Keratinocyte (primary cell): ENCODE measurements at regions not wholly inside any gene's neighbourhood (a gene's known extent, or its start where the extent isn't known, plus 50 kb on each side); places are given as distances from the start of the nearest gene placed in this dataset.

Experiments used
- DNase-seq: peaks from one replicate; pipeline ENCODE4 v3.0.0-alpha.2; 2011; ENCODE audit warnings: low read depth, missing footprints, low spot score
- FAIRE-seq: peaks from 2 replicates; lab custom pipeline; 2011; peaks lifted over from hg19 to GRCh38; lab: Jason Lieb, UNC
- H2AFZ ChIP-seq: 2 replicates; pipeline ENCODE4 v1.6.0; 2012; ENCODE audit warnings: low read length, control low read depth, inconsistent platforms; ENCODE audit not compliant: control insufficient read depth
- H3K27ac ChIP-seq: 2 replicates; pipeline ENCODE4 v1.5.1; 2011; ENCODE audit warnings: low read length; ENCODE audit not compliant: control insufficient read depth, insufficient read depth
- H3K27me3 ChIP-seq: 3 replicates; pipeline ENCODE4 v1.6.0; 2011; ENCODE audit warnings: low read length; ENCODE audit not compliant: control insufficient read depth, insufficient read depth; ENCODE audit errors: extremely low read depth
- H3K36me3 ChIP-seq, 2 experiments: 2 replicates in 1 of 2; 3 replicates in 1 of 2; pipeline ENCODE4 v1.5.1; 2011; ENCODE audit warnings: low read length in 2 of 2, mild to moderate bottlenecking in 1 of 2; ENCODE audit not compliant: control insufficient read depth in 2 of 2, insufficient read depth in 2 of 2; ENCODE audit errors: extremely low read depth in 1 of 2
- H3K4me1 ChIP-seq: 3 replicates; pipeline ENCODE4 v1.5.1; 2011; ENCODE audit warnings: low read length; ENCODE audit not compliant: control insufficient read depth, insufficient read depth; ENCODE audit errors: extremely low read depth
- H3K4me2 ChIP-seq: 3 replicates; pipeline ENCODE4 v1.6.0; 2011; ENCODE audit warnings: low read depth, low read length; ENCODE audit not compliant: control insufficient read depth, insufficient read depth; ENCODE audit errors: extremely low read depth
- H3K4me3 ChIP-seq, 3 experiments: fragments of 200-600 bp in 1 of 3; sonication (generic) in 1 of 3; 2 replicates in 2 of 3; 3 replicates in 1 of 3; pipeline ENCODE4 v1.5.1; 2011 to 2016; ENCODE audit warnings: low read length in 3 of 3, mild to moderate bottlenecking in 3 of 3, control low read depth in 2 of 3, inconsistent platforms in 1 of 3, low read depth in 1 of 3, mixed read lengths in 1 of 3, mixed run types in 1 of 3, moderate library complexity in 1 of 3; ENCODE audit not compliant: control insufficient read depth in 2 of 3, insufficient read depth in 2 of 3; ENCODE audit errors: extremely low read depth in 1 of 3
- H3K79me2 ChIP-seq: 2 replicates; pipeline ENCODE4 v1.6.0; 2012; ENCODE audit warnings: low read length; ENCODE audit not compliant: control insufficient read depth, insufficient read depth
- H3K9ac ChIP-seq: 3 replicates; pipeline ENCODE4 v1.6.0; 2011; ENCODE audit warnings: low read length; ENCODE audit not compliant: control insufficient read depth, insufficient read depth; ENCODE audit errors: extremely low read depth
- H3K9me1 ChIP-seq: 3 replicates; pipeline ENCODE4 v1.6.0; 2011; ENCODE audit warnings: low read length; ENCODE audit not compliant: control insufficient read depth, insufficient read depth; ENCODE audit errors: extremely low read depth
- H3K9me3 ChIP-seq: 2 replicates; pipeline ENCODE4 v1.5.1; 2012; ENCODE audit warnings: low read depth, low read length; ENCODE audit not compliant: control insufficient read depth
- H4K20me1 ChIP-seq: 3 replicates; pipeline ENCODE4 v1.6.0; 2011; ENCODE audit warnings: low read length; ENCODE audit not compliant: control insufficient read depth, insufficient read depth; ENCODE audit errors: extremely low read depth
- CTCF ChIP-seq, 3 experiments: IDR thresholded peaks in 1 of 3; conservative IDR thresholded peaks in 1 of 3; optimal IDR thresholded peaks in 1 of 3; 2 replicates in 2 of 3; 3 replicates in 1 of 3; pipeline versions ENCODE3 to v1.5.1; 2011; ENCODE audit warnings: low read length in 3 of 3, mild to moderate bottlenecking in 3 of 3, moderate library complexity in 2 of 3, control low read depth in 1 of 3, inconsistent platforms in 1 of 3; ENCODE audit not compliant: insufficient read depth in 2 of 3; ENCODE audit errors: extremely low read depth in 1 of 3
- EZH2 ChIP-seq: IDR thresholded peaks from one replicate; pipeline ENCODE4 v1.6.1; 2012; ENCODE audit warnings: inconsistent platforms, mild to moderate bottlenecking, low read length, moderate library complexity
- dilution Hi-C: fragments of 300-500 bp; cut with MboI; formaldehyde crosslinking; loops from one replicate; pipeline ENCODE4 v1.7.0; 2020; ENCODE audit warnings: low sequenced_read_pairs; ENCODE audit not compliant: extremely low pct_ligation_motif_present

DNA sequence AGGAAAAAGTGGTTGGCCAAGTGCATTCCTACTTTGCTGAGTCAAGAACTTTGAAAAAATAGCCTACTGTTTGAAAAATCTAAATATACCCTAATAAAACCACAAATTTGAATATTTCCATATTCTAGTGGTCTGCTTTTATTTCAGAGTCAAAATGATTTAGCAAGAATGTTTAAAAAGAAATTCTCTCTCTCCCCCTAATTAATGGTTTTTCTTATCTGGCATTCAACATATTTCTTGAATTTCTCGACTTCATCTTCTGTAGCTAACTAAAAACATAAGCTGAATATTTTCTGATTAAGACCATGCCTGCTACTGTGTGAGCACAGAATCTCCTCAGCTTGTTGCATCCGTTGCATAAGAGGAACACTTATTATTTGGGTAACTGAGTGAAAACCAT lies 563.5 kb upstream of the TBL1XR1 start:
- no peak for TF ChIP-seq CTCF (optimal IDR thresholded peaks at IDR 0.05 in 1 of 3, IDR thresholded peaks at IDR 0.05 in 1 of 3, conservative IDR thresholded peaks at IDR 0.05 in 1 of 3; ENCODE audit: extremely low read depth in 1 of 3, insufficient read depth in 2 of 3, low read length in 3 of 3)
- Histone ChIP-seq H3K4me3 (no peak overlapping the region), H3K4me2 (no peak overlapping the region), H2AFZ (no peak overlapping the region), H4K20me1 (no peaks in the 10 kb centered on the region), H3K79me2 (no peaks in the 10 kb centered on the region), H3K4me1 (peaks cover 12% of the 10 kb centered on the region), H3K9ac (no peak overlapping the region), H3K27ac (no peak overlapping the region), H3K9me1 (no peaks in the 10 kb centered on the region), H3K27me3 (no peaks in the 10 kb centered on the region), H3K9me3 (no peaks in the 10 kb centered on the region), H3K36me3 (no peaks in the 10 kb centered on the region)
- FAIRE-seq (no peak), DNase-seq (no peak)
- dilution Hi-C loops = no loop called here

- H3K27me3 ChIP-seq = no peaks in the 10 kb centered on the region
- H3K9me3 ChIP-seq = no peaks in the 10 kb centered on the region
- FAIRE-seq = no peak
- H3K4me2 ChIP-seq = no peak overlapping the region
- H2AFZ ChIP-seq = no peak overlapping the region
- peaks cover 1% of the 10 kb centered on the region for H3K4me1 ChIP-seq
- no peak for TF ChIP-seq EZH2
- no peak for TF ChIP-seq CTCF (optimal IDR thresholded peaks at IDR 0.05 in 1 of 3, IDR thresholded peaks at IDR 0.05 in 1 of 3, conservative IDR thresholded peaks at IDR 0.05 in 1 of 3; ENCODE audit: extremely low read depth in 1 of 3, insufficient read depth in 2 of 3, low read length in 3 of 3)
- H3K36me3 ChIP-seq = no peaks in the 10 kb centered on the region
- H3K79me2 ChIP-seq = no peaks in the 10 kb centered on the region
- H3K27ac ChIP-seq = no peak overlapping the region
- no peak overlapping the region for H3K4me3 ChIP-seq
- no peak for DNase-seq
- dilution Hi-C loops = no loop called here
- no peaks in the 10 kb centered on the region for H3K9me1 ChIP-seq
- H3K9ac ChIP-seq = no peak overlapping the region
- H4K20me1 ChIP-seq = no peaks in the 10 kb centered on the region
These were observed 567.2 kb upstream of the TBL1XR1 start for GRCh38 chr3:177764377-177764912.
